Astrocyte of the spinal cord (primary cell): ENCODE measurements at regions not wholly inside any gene's neighbourhood (a gene's known extent, or its start where the extent isn't known, plus 50 kb on each side); places are given as distances from the start of the nearest gene placed in this dataset.

ENCODE experiments used
- DNase-seq: peaks from one replicate; pipeline ENCODE4 v3.0.0; 2011; ENCODE audit warnings: low read depth, low spot score
- H3K4me3 ChIP-seq: 2 replicates; pipeline ENCODE4 v1.5.1; 2011; ENCODE audit warnings: low read depth, mild to moderate bottlenecking, low read length, moderate library complexity
- CTCF ChIP-seq: IDR thresholded peaks from 2 replicates; pipeline ENCODE4 v1.5.1; 2012; ENCODE audit warnings: low read depth, mild to moderate bottlenecking, low read length, inconsistent platforms
- in situ Hi-C: cut with HindIII; loops from 2 replicates; pipeline ENCODE4 v1.10.0; 2017; ENCODE audit warnings: low sequenced_read_pairs

- in situ Hi-C loops: no loop called here
- no peak for TF ChIP-seq CTCF
- H3K4me3 ChIP-seq: no peak overlapping the region
- DNase-seq: peak; percentile 20
Observed at GRCh38 chr1:60895252-60895651, 187.1 kb upstream of the NFIA start.

- DNase-seq: no peak
- no peak overlapping the region for H3K4me3 ChIP-seq
- TF ChIP-seq CTCF: no peak
- in situ Hi-C loops: no loop called here
Observed at GRCh38 chr1:60894741-60895140, 187.6 kb upstream of the NFIA start.

GRCh38 chr1:60894130-60894529 is 188.2 kb upstream of the NFIA start:
- in situ Hi-C loops: no loop called here
- TF ChIP-seq CTCF: no peak
- no peak overlapping the region for H3K4me3 ChIP-seq
- DNase-seq: no peak

- H3K4me3 ChIP-seq: no peak overlapping the region
- DNase-seq: no peak
- in situ Hi-C loops: no loop called here
- no peak for TF ChIP-seq CTCF
Observed at GRCh38 chr1:60893136-60893930, 189.0 kb upstream of the NFIA start.

- TF ChIP-seq CTCF: no peak
- DNase-seq: no peak
- no peak overlapping the region for H3K4me3 ChIP-seq
- in situ Hi-C loops: no loop called here
Observed at GRCh38 chr1:60891765-60892164, 190.6 kb upstream of the NFIA start.

- no peak overlapping the region for H3K4me3 ChIP-seq
- TF ChIP-seq CTCF: no peak
- in situ Hi-C loops: no loop called here
- no peak for DNase-seq
Observed at GRCh38 chr1:60891281-60891680, 191.1 kb upstream of the NFIA start.
